Limb (tissue), 2 donors: ENCODE measurements at regions not wholly inside any gene's neighbourhood (a gene's known extent, or its start where the extent isn't known, plus 50 kb on each side); places are given as distances from the start of the nearest gene placed in this dataset.
A peak's percentile ranks its signal among the peaks of the same experiment; 100 is the strongest.

Source experiments
- DNase-seq, 2 donors: peaks; one replicate each; pipeline ENCODE4 v3.0.0-alpha.2; 2016; ENCODE audit errors: extremely low spot score in 2 of 2

DNA sequence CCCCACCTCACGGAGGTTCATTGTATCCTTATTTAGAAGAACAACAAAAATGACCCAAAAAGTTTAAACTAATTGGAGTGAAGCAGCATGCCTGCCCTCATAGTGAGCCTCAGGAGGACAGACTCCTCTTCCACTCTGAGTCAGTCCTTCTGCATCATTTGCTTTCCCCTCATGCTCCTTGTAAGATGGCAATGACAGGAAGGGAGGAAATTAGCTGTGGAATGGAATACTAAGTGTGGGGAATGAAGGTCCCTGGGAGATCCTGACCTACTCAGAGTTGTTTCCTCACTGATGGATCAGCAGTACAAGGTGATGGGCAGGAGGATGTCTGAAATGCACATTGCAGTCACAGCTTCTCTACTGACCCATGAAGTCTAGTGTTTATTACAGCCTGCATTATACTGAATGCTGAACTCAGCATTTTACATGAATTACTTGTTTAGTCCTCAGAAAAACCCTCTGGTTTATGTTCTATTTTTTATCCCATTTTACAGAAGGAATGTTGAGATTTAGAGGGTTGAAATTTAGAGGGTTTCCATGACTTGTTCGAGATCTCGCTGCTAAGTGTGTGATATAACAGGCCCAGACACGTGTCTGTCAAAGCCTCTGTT is 212.0 kb upstream of the PCSK2 start:
- no peak for DNase-seq

GRCh38 chr20:17017232-17017631 is 209.6 kb upstream of the PCSK2 start:
- no peak for DNase-seq

DNA sequence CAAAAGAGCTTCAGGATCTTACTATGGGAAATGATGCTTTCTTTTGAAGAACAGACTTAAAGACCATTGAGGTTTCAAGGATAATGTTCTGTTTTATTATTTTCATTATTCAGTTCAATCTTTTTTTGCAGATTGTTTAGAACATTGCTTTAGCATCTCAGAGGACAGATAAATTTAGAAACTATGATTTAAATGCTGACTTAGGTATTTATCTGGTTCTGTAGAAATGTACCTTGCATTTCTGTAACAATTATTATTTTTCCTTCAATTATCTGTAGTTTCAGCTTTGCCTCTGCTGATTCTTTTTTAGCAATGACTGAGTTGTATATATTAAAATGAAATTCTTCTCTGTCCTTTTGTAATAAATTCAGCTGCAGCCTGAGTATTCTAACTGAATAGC is 205.4 kb upstream of the PCSK2 start:
- no peak for DNase-seq

DNA sequence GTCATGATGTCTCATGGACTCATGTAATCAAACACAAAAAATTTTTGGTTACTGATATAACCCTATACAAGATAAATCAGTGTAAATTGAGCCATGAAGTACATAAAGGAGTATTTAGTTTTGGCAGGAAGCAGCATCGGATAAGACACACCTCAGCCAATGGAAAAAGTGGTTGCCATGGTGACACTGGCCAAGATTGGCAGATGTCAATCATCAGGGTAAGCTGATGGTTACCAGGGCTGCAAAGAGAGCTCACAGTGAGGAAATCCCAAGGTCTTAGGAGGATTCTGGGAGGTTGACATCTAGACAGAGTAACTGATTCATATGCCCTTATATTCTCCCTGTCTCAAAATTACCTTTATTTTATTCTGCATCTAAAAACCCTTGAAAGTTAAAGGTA is 203.8 kb upstream of the PCSK2 start:
- no peak for DNase-seq

- DNase-seq: no peak
Measured at GRCh38 chr20:17023806-17024205, 203.0 kb upstream of the PCSK2 start.

- DNase-seq: no peak
Measured at GRCh38 chr20:17024513-17025119, 202.2 kb upstream of the PCSK2 start.

DNA sequence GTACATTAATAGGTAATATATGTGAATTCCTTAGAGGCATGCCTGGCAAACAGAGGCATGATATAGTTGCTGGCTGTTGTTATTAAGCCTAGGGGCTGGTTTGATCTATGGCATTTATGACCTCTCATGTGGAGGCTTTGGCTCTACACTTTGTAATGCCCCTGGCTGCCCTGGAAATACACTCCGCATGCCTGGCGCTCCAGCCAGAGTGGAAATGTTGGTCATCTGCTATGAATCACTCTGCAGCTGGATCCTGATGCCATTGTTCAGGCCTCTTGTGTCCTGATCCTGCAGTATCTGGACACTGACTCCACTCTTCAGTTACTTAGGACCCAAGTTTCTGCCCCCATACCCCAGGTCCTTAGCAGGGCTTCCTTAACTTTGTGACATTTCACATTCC is 200.5 kb upstream of the PCSK2 start:
- no peak for DNase-seq

DNA sequence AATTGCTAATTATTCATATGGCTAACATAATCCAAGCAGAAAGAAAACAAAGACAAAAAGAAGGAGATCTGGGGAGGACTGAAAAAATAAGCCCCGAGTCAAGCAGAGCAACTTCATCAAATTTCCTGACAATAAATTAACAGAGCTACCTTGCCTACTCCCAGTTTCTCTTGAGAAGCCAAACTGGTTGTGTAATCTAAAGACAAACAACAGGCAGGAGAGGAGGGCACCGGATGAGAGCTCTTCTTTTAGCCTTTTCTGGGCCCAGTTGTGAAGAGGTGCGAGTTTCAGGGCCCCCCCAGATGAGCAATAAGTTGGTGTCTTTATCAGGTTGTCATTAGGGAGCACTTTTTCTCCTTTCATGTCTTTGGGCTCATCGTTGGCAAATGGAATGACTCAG is 197.1 kb upstream of the PCSK2 start:
- no peak for DNase-seq

GRCh38 chr20:17036541-17036940 is 190.3 kb upstream of the PCSK2 start:
- DNase-seq: no peak

DNA sequence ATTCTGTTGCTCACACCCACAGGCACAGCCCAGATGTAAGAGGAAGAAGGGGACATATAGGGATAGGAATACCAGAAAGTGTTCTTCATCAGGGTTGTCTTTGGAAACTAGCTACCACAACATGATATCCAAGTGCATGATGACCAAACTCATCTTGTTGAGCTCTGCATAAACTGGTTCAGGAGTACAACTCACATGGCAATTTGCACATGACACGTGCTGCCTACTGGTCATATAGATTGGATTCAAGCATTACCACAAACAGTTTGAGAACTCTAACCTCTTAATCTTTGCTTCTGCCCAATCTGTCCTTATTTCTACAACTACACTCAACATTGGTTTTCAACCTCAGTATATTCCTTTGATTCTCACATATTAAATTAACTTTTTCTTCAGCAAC is 184.7 kb upstream of the PCSK2 start:
- DNase-seq: no peak

GRCh38 chr20:17043323-17043722 is 183.5 kb upstream of the PCSK2 start:
- DNase-seq: no peak

GRCh38 chr20:17044891-17045290 is 181.9 kb upstream of the PCSK2 start:
- no peak for DNase-seq

DNA sequence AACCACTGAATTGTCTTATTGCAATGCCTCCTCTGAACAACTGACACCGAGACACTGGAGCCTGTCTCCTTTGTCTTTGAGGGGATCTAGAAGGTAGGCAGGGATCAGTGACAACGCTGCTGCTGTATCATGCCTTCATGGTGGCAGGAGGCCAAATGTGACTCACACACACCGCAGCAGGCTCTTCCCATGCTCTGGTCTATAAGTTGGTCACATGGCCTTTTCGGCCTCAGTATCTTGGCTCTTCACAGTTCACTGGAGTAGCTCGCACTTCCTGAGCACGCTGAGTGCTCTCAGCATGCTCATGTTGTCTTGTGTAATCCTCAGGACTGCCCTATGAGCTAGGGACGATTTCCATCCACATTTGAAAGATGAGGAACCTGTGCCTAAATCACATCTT is 167.4 kb upstream of the PCSK2 start:
- no peak for DNase-seq

GRCh38 chr20:17061715-17062114 is 165.1 kb upstream of the PCSK2 start:
- DNase-seq: no peak

- DNase-seq: no peak
Measured at GRCh38 chr20:17062712-17063111, 164.1 kb upstream of the PCSK2 start.

- no peak for DNase-seq
Measured at GRCh38 chr20:17066902-17067301, 159.9 kb upstream of the PCSK2 start.

GRCh38 chr20:17068084-17068711 is 158.6 kb upstream of the PCSK2 start:
- DNase-seq: no peak

GRCh38 chr20:17077030-17077429 is 149.8 kb upstream of the PCSK2 start:
- no peak for DNase-seq

GRCh38 chr20:17083738-17084137 is 143.1 kb upstream of the PCSK2 start:
- DNase-seq: peak; percentile 20 to 40

GRCh38 chr20:17084909-17085308 is 141.9 kb upstream of the PCSK2 start:
- DNase-seq: no peak

DNA sequence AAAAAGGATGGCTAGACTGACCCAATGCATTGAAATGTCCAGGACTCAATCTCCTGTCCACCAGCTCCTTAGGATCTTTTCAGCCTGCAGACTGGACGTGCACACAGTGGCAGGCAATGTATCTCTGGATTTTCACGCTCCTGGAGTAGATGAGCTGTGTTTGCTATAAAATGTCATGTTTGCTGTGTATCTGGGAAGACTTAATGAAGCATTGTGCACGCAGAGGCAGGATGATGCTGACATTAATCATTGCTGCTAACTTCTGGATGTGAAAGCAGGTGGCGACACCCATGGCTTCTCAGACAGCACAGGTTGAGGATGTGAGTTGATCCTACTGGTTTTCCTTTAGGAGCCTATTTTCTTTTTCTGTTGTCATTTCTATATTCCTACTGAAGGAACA is 133.1 kb upstream of the PCSK2 start:
- DNase-seq: no peak

DNA sequence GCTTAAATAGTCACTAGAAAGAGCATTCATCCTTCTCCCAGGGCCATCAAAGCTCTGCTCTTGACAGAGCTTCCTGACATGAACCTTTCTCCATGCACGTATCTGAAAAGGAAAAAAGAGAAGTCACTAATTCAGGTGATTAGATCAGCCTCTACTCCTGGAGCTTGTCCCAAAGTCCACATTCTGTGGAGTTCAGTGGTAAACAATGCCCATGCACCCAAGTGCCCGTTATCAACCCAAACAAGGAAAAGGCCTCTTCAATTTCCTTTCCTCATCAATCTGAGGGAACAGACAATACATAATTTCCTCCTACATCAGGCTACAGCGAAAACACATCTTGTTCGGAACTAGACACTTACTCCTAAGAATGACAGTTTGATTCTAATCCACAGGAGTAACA is 129.2 kb upstream of the PCSK2 start:
- DNase-seq: no peak

DNA sequence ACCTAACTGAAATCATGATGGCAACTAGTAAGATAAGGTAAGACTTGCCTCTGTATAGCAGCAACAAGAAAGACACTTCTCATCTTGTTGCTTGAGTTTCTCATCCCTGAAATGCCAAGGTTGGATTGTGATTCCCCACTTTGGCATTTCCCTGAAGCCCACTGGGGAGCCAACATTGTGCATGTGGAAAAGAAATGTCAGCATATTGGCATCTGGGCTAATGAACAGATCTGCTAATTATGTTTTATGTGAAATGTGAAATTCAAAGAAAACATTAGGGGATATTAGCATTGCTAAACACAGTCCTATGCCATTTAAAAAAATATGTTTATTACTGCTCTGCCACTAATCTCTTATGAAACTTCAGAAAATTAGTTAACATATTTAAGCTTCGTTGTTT is 126.3 kb upstream of the PCSK2 start:
- DNase-seq: no peak
